ENCODE measurements at regions not wholly inside any gene's neighbourhood (a gene's known extent, or its start where the extent isn't known, plus 50 kb on each side); places are given as distances from the start of the nearest gene placed in this dataset.
A peak's percentile ranks its signal among the peaks of the same experiment; 100 is the strongest.

GRCh38 chr2:62431512-62431911 lies 74.5 kb downstream of the TMEM17 start:
- no peaks in the 10 kb centered on the region for H3K36me3 ChIP-seq
- no peak overlapping the region for H3K4me3 ChIP-seq
- H3K9ac ChIP-seq, result no peak overlapping the region
- H3K4me3 Mint-ChIP-seq, result peak overlapping the region; percentile 30
- TF ChIP-seq CTCF (IDR thresholded peaks at IDR 0.05) (no peak), EZH2 (IDR thresholded peaks at IDR 0.05) (no peak), EZH2phosphoT487 (IDR thresholded peaks at IDR 0.05) (no peak)
- H3K27me3 ChIP-seq, result no peaks in the 10 kb centered on the region
- H3K4me1 ChIP-seq, result no peaks in the 10 kb centered on the region
- no peaks in the 10 kb centered on the region for H4K20me1 ChIP-seq (ENCODE audit: low read depth)
- H3K27ac ChIP-seq, result no peak overlapping the region
- H3K9me3 Mint-ChIP-seq, result peaks cover 4% of the 10 kb centered on the region
- no peaks in the 10 kb centered on the region for H3K4me1 Mint-ChIP-seq
- no peak for DNase-seq (ENCODE audit: low spot score)
- H3K9me3 ChIP-seq (ENCODE audit: low read depth), result no peaks in the 10 kb centered on the region
- no peak overlapping the region for H2AFZ ChIP-seq (replicated peaks)
- H3K27ac Mint-ChIP-seq, result no peak overlapping the region
- H3K36me3 Mint-ChIP-seq, result no peaks in the 10 kb centered on the region
- H3K79me2 ChIP-seq (ENCODE audit: low read depth), result no peaks in the 10 kb centered on the region
- H3F3A ChIP-seq (ENCODE audit: low read depth), result no peaks in the 10 kb centered on the region
- no peak overlapping the region for H3K4me2 ChIP-seq
- H3K27me3 Mint-ChIP-seq (ENCODE audit: insufficient read depth, low read depth), result peaks cover 7% of the 10 kb centered on the region

- Histone ChIP-seq H3K4me3 (no peak overlapping the region), H3K9ac (no peak overlapping the region), H2AFZ (replicated peaks) (no peak overlapping the region), H3K36me3 (no peaks in the 10 kb centered on the region), H3K79me2 (ENCODE audit: low read depth) (no peaks in the 10 kb centered on the region), H3K4me2 (no peak overlapping the region), H3K27ac (no peak overlapping the region), H3F3A (ENCODE audit: low read depth) (no peaks in the 10 kb centered on the region), H3K4me1 (no peaks in the 10 kb centered on the region), H3K27me3 (no peaks in the 10 kb centered on the region), H4K20me1 (ENCODE audit: low read depth) (no peaks in the 10 kb centered on the region), H3K9me3 (ENCODE audit: low read depth) (no peaks in the 10 kb centered on the region)
- Mint-ChIP-seq H3K4me1 (no peaks in the 10 kb centered on the region), H3K4me3 (no peak overlapping the region), H3K36me3 (no peaks in the 10 kb centered on the region), H3K9me3 (peaks cover 4% of the 10 kb centered on the region), H3K27ac (no peak overlapping the region), H3K27me3 (ENCODE audit: insufficient read depth, low read depth) (peaks cover 7% of the 10 kb centered on the region)
- no peak for DNase-seq (ENCODE audit: low spot score)
- TF ChIP-seq EZH2phosphoT487 (IDR thresholded peaks at IDR 0.05) (no peak), EZH2 (IDR thresholded peaks at IDR 0.05) (no peak), CTCF (IDR thresholded peaks at IDR 0.05) (no peak)
Observed at GRCh38 chr2:62430146-62430545, 75.8 kb downstream of the TMEM17 start.

- Mint-ChIP-seq H3K27ac (no peak overlapping the region), H3K36me3 (no peaks in the 10 kb centered on the region), H3K27me3 (ENCODE audit: insufficient read depth, low read depth) (peaks cover 2% of the 10 kb centered on the region), H3K4me3 (no peak overlapping the region), H3K4me1 (no peaks in the 10 kb centered on the region), H3K9me3 (peaks cover 4% of the 10 kb centered on the region)
- TF ChIP-seq EZH2 (IDR thresholded peaks at IDR 0.05), result no peak
- TF ChIP-seq EZH2phosphoT487 (IDR thresholded peaks at IDR 0.05), result no peak
- no peak for TF ChIP-seq CTCF (IDR thresholded peaks at IDR 0.05)
- H3K9me3 ChIP-seq (ENCODE audit: low read depth), result no peaks in the 10 kb centered on the region
- H3K4me1 ChIP-seq, result no peaks in the 10 kb centered on the region
- no peak overlapping the region for H2AFZ ChIP-seq (replicated peaks)
- no peaks in the 10 kb centered on the region for H4K20me1 ChIP-seq (ENCODE audit: low read depth)
- H3K4me3 ChIP-seq, result no peak overlapping the region
- no peaks in the 10 kb centered on the region for H3K36me3 ChIP-seq
- H3K9ac ChIP-seq, result no peak overlapping the region
- H3K4me2 ChIP-seq, result no peak overlapping the region
- H3F3A ChIP-seq (ENCODE audit: low read depth), result no peaks in the 10 kb centered on the region
- H3K27ac ChIP-seq, result no peak overlapping the region
- no peak for DNase-seq (ENCODE audit: low spot score)
- H3K27me3 ChIP-seq, result no peaks in the 10 kb centered on the region
- no peaks in the 10 kb centered on the region for H3K79me2 ChIP-seq (ENCODE audit: low read depth)
Observed at GRCh38 chr2:62427146-62427545, 78.8 kb downstream of the TMEM17 start.
